H1 (cell line): ENCODE measurements at regions not wholly inside any gene's neighbourhood (a gene's known extent, or its start where the extent isn't known, plus 50 kb on each side); places are given as distances from the start of the nearest gene placed in this dataset.

Source experiments
- CTCF ChIA-PET: fragments of 300-600 bp; sonication (Branson Sonifier 250); formaldehyde crosslinking; loops from one replicate; lab custom pipeline; 2021; ENCODE audit not compliant: partially characterized antibody; lab: Charles Lee
- POLR2A ChIA-PET: fragments of 300-600 bp; sonication (Branson Sonifier 250); formaldehyde crosslinking; loops from one replicate; lab custom pipeline; 2021; ENCODE audit warnings: inconsistent platforms; ENCODE audit not compliant: partially characterized antibody; lab: Charles Lee
- DNase-seq, 2 experiments: peaks; one replicate each; pipeline versions ENCODE4 v3.0.0 to v3.0.0-alpha.2; 2010 to 2022; ENCODE audit warnings: low spot score in 2 of 2, low read depth in 1 of 2, mixed read lengths in 1 of 2
- FAIRE-seq: peaks from 2 replicates; lab custom pipeline; 2011; peaks lifted over from hg19 to GRCh38; lab: Jason Lieb, UNC
- H2AFZ ChIP-seq: 2 replicates; pipeline ENCODE4 v1.8.1; 2012; ENCODE audit warnings: low read length, inconsistent platforms
- H2AK5ac ChIP-seq: 2 replicates; pipeline ENCODE4 v1.6.1; 2013; ENCODE audit warnings: low read depth, low read length
- H2BK120ac ChIP-seq: replicated peaks from 2 replicates; pipeline ENCODE3; 2013; ENCODE audit warnings: low read depth, low read length, inconsistent platforms
- H2BK12ac ChIP-seq: 2 replicates; pipeline ENCODE4 v1.6.1; 2013; ENCODE audit warnings: low read depth, low read length
- H2BK15ac ChIP-seq: 2 replicates; pipeline ENCODE4 v1.6.1; 2013; ENCODE audit warnings: low read length
- H2BK20ac ChIP-seq: 2 replicates; pipeline ENCODE4 v1.6.1; 2013; ENCODE audit warnings: low read length
- H2BK5ac ChIP-seq: 2 replicates; pipeline ENCODE4 v1.6.1; 2013; ENCODE audit warnings: low read depth, low read length
- H3K14ac ChIP-seq: 2 replicates; pipeline ENCODE4 v1.6.1; 2013; ENCODE audit warnings: inconsistent platforms; ENCODE audit not compliant: insufficient read length
- H3K18ac ChIP-seq: 2 replicates; pipeline ENCODE4 v1.6.1; 2013; ENCODE audit warnings: low read length; ENCODE audit errors: extremely low read depth
- H3K23ac ChIP-seq: 2 replicates; pipeline ENCODE4 v1.6.1; 2013; ENCODE audit warnings: inconsistent platforms; ENCODE audit not compliant: insufficient read length
- H3K23me2 ChIP-seq: 2 replicates; pipeline ENCODE4 v1.6.1; 2013; ENCODE audit warnings: low read depth, low read length
- H3K27ac ChIP-seq: 2 replicates; pipeline ENCODE4 v1.6.1; 2011; ENCODE audit warnings: low read depth, low read length, inconsistent platforms
- H3K27me3 ChIP-seq, 4 experiments: replicated peaks in 1 of 4; 1 replicate in 1 of 4; 2 replicates in 3 of 4; pipeline versions ENCODE4 v1.6.1 to v1.8.1; 2011 to 2013; ENCODE audit warnings: low read length in 3 of 4, mild to moderate bottlenecking in 3 of 4, inconsistent platforms in 2 of 4, mixed read lengths in 2 of 4, moderate library complexity in 1 of 4; ENCODE audit not compliant: control insufficient read depth in 3 of 4, insufficient read depth in 3 of 4; ENCODE audit errors: extremely low read depth in 1 of 4
- H3K36me3 ChIP-seq, 4 experiments: 2 replicates each; pipeline versions ENCODE4 v1.6.1 to v1.8.1; 2011 to 2013; ENCODE audit warnings: mild to moderate bottlenecking in 4 of 4, low read length in 3 of 4, moderate library complexity in 2 of 4, control low read depth in 1 of 4, inconsistent platforms in 1 of 4; ENCODE audit not compliant: insufficient read depth in 4 of 4, control insufficient read depth in 2 of 4
- H3K4ac ChIP-seq: replicated peaks from 2 replicates; pipeline ENCODE3; 2013; ENCODE audit warnings: low read length, low read depth, mixed read lengths, inconsistent platforms; ENCODE audit not compliant: insufficient read length
- H3K4me1 ChIP-seq, 4 experiments: replicated peaks in 1 of 4; 1 replicate in 1 of 4; 2 replicates in 3 of 4; pipeline versions ENCODE4 v1.6.1 to v1.8.1; 2011 to 2013; ENCODE audit warnings: low read length in 3 of 4, inconsistent platforms in 2 of 4, mixed read lengths in 1 of 4; ENCODE audit not compliant: insufficient read depth in 4 of 4, control insufficient read depth in 3 of 4
- H3K4me2 ChIP-seq, 2 experiments: 2 replicates each; pipeline versions ENCODE4 v1.6.1 to v1.8.1; 2011 to 2013; ENCODE audit warnings: low read depth in 2 of 2, low read length in 2 of 2, control low read depth in 1 of 2, inconsistent platforms in 1 of 2, mild to moderate bottlenecking in 1 of 2; ENCODE audit not compliant: insufficient read depth in 1 of 2
- H3K4me3 ChIP-seq, 4 experiments: fragments of 200-600, 300-600 bp in 1 of 4; sonication (generic), shearing (Covaris generic), sonication (Bioruptor Twin) in 1 of 4; 2 replicates each; pipeline versions ENCODE4 v1.5.1 to v1.8.1; 2011 to 2016; ENCODE audit warnings: low read length in 4 of 4, low read depth in 3 of 4, control low read depth in 2 of 4, inconsistent platforms in 2 of 4, mild to moderate bottlenecking in 2 of 4, mixed read lengths in 1 of 4, moderate library complexity in 1 of 4; ENCODE audit not compliant: insufficient read depth in 2 of 4; ENCODE audit errors: extremely low read depth in 1 of 4
- H3K56ac ChIP-seq: replicated peaks from 2 replicates; pipeline ENCODE3; 2013; ENCODE audit warnings: low read depth, mild to moderate bottlenecking, mixed read lengths, low read length, inconsistent platforms; ENCODE audit not compliant: insufficient read length
- H3K79me1 ChIP-seq: 2 replicates; pipeline ENCODE4 v1.6.1; 2013; ENCODE audit warnings: low read depth, low read length, control low read depth
- H3K79me2 ChIP-seq, 2 experiments: 2 replicates each; pipeline versions ENCODE4 v1.6.1 to v1.8.1; 2012 to 2013; ENCODE audit warnings: low read length in 2 of 2, mild to moderate bottlenecking in 2 of 2, inconsistent platforms in 1 of 2; ENCODE audit not compliant: insufficient read depth in 2 of 2, control insufficient read depth in 1 of 2
- H3K9ac ChIP-seq, 4 experiments: replicated peaks in 1 of 4; 1 replicate in 1 of 4; 2 replicates in 3 of 4; pipeline versions ENCODE4 v1.6.1 to v1.8.1; 2011 to 2013; ENCODE audit warnings: low read depth in 3 of 4, low read length in 3 of 4, control low read depth in 2 of 4, mild to moderate bottlenecking in 2 of 4, moderate library complexity in 2 of 4, inconsistent platforms in 1 of 4; ENCODE audit errors: extremely low read depth in 1 of 4
- H3K9me3 ChIP-seq, 2 experiments: 2 replicates each; pipeline versions ENCODE4 v1.6.1 to v1.8.1; 2012 to 2013; ENCODE audit warnings: mild to moderate bottlenecking in 2 of 2, moderate library complexity in 2 of 2, control low read depth in 1 of 2, inconsistent platforms in 1 of 2, low read depth in 1 of 2, low read length in 1 of 2, mixed read lengths in 1 of 2; ENCODE audit not compliant: insufficient read depth in 2 of 2
- H4K20me1 ChIP-seq, 2 experiments: replicated peaks in 1 of 2; 2 replicates each; pipeline versions ENCODE3 to v1.8.1; 2011 to 2013; ENCODE audit warnings: inconsistent platforms in 2 of 2, low read length in 2 of 2, mild to moderate bottlenecking in 1 of 2; ENCODE audit not compliant: insufficient read depth in 2 of 2, control insufficient read depth in 1 of 2
- H4K5ac ChIP-seq: 2 replicates; pipeline ENCODE4 v1.6.1; 2013; ENCODE audit warnings: low read length, low read depth, mixed read lengths, inconsistent platforms; ENCODE audit not compliant: insufficient read length
- H4K8ac ChIP-seq: 2 replicates; pipeline ENCODE4 v1.8.0; 2013; ENCODE audit warnings: mild to moderate bottlenecking, moderate library complexity, low read length, inconsistent platforms; ENCODE audit not compliant: insufficient read depth; ENCODE audit errors: extremely low read depth
- H4K91ac ChIP-seq: replicated peaks from 2 replicates; pipeline ENCODE3; 2013; ENCODE audit warnings: low read length, mixed read lengths, inconsistent platforms; ENCODE audit not compliant: insufficient read length
- BRCA1 ChIP-seq: IDR thresholded peaks from 2 replicates; pipeline ENCODE4 v1.6.1; 2012; ENCODE audit warnings: low read depth, low read length, improper control_type of control experiment
- CREB1 ChIP-seq: IDR thresholded peaks from 2 replicates; pipeline ENCODE4 v1.6.1; 2012; ENCODE audit warnings: inconsistent platforms
- FOSL1 ChIP-seq: IDR thresholded peaks from 2 replicates; pipeline ENCODE4 v1.6.1; 2011; ENCODE audit warnings: mild to moderate bottlenecking, low read depth, low read length, moderate library complexity; ENCODE audit not compliant: insufficient read depth
- GABPA ChIP-seq: IDR thresholded peaks from 2 replicates; pipeline ENCODE4 v1.6.1; 2011; ENCODE audit warnings: mild to moderate bottlenecking, low read length, moderate library complexity, borderline replicate concordance; ENCODE audit not compliant: insufficient read depth
- HDAC2 ChIP-seq, 2 experiments: fragments of 300-600 bp in 1 of 2; sonication (generic) in 1 of 2; IDR thresholded peaks; 2 replicates each; pipeline ENCODE4 v1.6.1; 2011 to 2012; ENCODE audit warnings: low read depth in 2 of 2, low read length in 2 of 2, mild to moderate bottlenecking in 2 of 2, moderate library complexity in 2 of 2, borderline replicate concordance in 1 of 2, inconsistent platforms in 1 of 2
- JUND ChIP-seq: IDR thresholded peaks from 2 replicates; pipeline ENCODE4 v1.6.1; 2011; ENCODE audit warnings: mild to moderate bottlenecking, improper control_type of control experiment, low read length
- SP1 ChIP-seq: IDR thresholded peaks from 2 replicates; pipeline ENCODE4 v1.6.1; 2011; ENCODE audit warnings: low read depth, low read length
- SP4 ChIP-seq: IDR thresholded peaks from 2 replicates; pipeline ENCODE4 v1.6.1; 2012; ENCODE audit warnings: low read length, inconsistent platforms
- SUZ12 ChIP-seq: fragments of 200-600 bp; sonication (generic); IDR thresholded peaks from 2 replicates; pipeline ENCODE4 v1.6.1; 2012; ENCODE audit warnings: mild to moderate bottlenecking, inconsistent platforms, low read length, moderate library complexity, mixed read lengths
- WGBS, 2 experiments: shearing (Covaris generic) in 1 of 2; methylation state at CpG; one replicate each; pipeline versions ENCODE4 v1.1.6 to v1.1.7; 2013 to 2015; ENCODE audit warnings: low lambda C conversion rate in 2 of 2, mixed read lengths in 2 of 2, inconsistent platforms in 1 of 2, low coverage in 1 of 2, missing lambda C conversion rate in 1 of 2; ENCODE audit not compliant: insufficient replicate concordance in 2 of 2, insufficient coverage in 1 of 2, insufficient read length in 1 of 2; ENCODE audit errors: extremely low coverage in 1 of 2, missing lambda C conversion rate in 1 of 2; 5-methylcytosine and 5-hydroxymethylcytosine counted together

DNA sequence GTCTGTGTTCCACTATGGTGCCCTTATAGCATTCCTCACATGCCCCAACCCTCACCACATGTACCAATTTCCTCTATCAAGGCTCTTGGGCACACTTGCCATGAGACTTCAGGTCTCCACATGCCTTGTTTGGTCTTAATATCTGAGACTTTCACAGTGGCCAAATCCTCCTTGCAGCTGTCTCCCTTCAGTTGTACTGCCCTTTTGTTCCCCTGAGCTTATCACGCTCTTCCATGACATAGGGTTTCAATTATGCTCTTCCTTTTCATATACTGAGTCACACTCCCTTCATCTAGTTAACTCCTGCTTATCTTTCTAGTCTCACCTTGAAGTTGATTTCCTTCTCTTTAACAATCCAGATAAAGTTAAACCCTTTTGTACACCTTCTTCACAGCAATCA is 212.9 kb downstream of the PDHA2 start:
- H2BK12ac ChIP-seq, result no peak overlapping the region
- no peak overlapping the region for H2BK120ac ChIP-seq
- no peak overlapping the region for H3K27ac ChIP-seq
- no peak overlapping the region for H3K4me2 ChIP-seq
- H4K91ac ChIP-seq, result no peak overlapping the region
- H3K14ac ChIP-seq, result no peak overlapping the region
- H4K8ac ChIP-seq, result no peak overlapping the region
- H3K27me3 ChIP-seq, result no peaks in the 10 kb centered on the region
- no peaks in the 10 kb centered on the region for H3K36me3 ChIP-seq
- CTCF ChIA-PET, result interaction anchor here (0.8 kb wide), 1 partner anchor 17 kb away, joined by 3 read pairs; no protein-coding TSS in a partner anchor
- no peaks in the 10 kb centered on the region for H4K20me1 ChIP-seq
- H3K9me3 ChIP-seq, result no peaks in the 10 kb centered on the region
- no peak overlapping the region for H2BK5ac ChIP-seq
- no peak overlapping the region for H2AK5ac ChIP-seq
- H2BK20ac ChIP-seq, result no peak overlapping the region
- H3K4me3 ChIP-seq, result no peak overlapping the region
- H3K18ac ChIP-seq, result no peak overlapping the region
- no peak overlapping the region for H4K5ac ChIP-seq
- H3K9ac ChIP-seq, result no peak overlapping the region
- H3K23me2 ChIP-seq, result no peaks in the 10 kb centered on the region
- DNase-seq (no peak), FAIRE-seq (no peak)
- POLR2A ChIA-PET, result no interaction called here
- H2AFZ ChIP-seq, result peak overlapping the region; percentile 35; the same call in 1 of the 2 replicates
- no peak overlapping the region for H3K23ac ChIP-seq
- no peak overlapping the region for H2BK15ac ChIP-seq
- TF ChIP-seq JUND (no peak), BRCA1 (no peak), SUZ12 (no peak), HDAC2 (IDR thresholded peaks at IDR 0.05; ENCODE audit: borderline replicate concordance in 1 of 2, low read depth in 2 of 2, low read length in 2 of 2) (no peak), GABPA (no peak), FOSL1 (no peak), CREB1 (no peak), SP4 (no peak), SP1 (no peak)
- no peak overlapping the region for H3K4ac ChIP-seq
- H3K79me2 ChIP-seq, result no peaks in the 10 kb centered on the region
- WGBS, 2 experiments, result 93% methylated on average over 1 of the region's 1 CpG; no CpG with 5 or more reads in 1 of the 2 experiments
- no peaks in the 10 kb centered on the region for H3K4me1 ChIP-seq
- H3K79me1 ChIP-seq, result no peaks in the 10 kb centered on the region
- H3K56ac ChIP-seq, result no peak overlapping the region
